ENCODE measurements at regions not wholly inside any gene's neighbourhood (a gene's known extent, or its start where the extent isn't known, plus 50 kb on each side); places are given as distances from the start of the nearest gene placed in this dataset.

- TF ChIP-seq CTCF (IDR thresholded peaks at IDR 0.05) = no peak
- no peak for TF ChIP-seq POLR2AphosphoS5 (IDR thresholded peaks at IDR 0.05)
- TF ChIP-seq POLR2A (IDR thresholded peaks at IDR 0.05) = no peak
- TF ChIP-seq EP300 (IDR thresholded peaks at IDR 0.05) = no peak
Measured at GRCh38 chr15:34637305-34637704, 53.9 kb upstream of the GOLGA8B start.
